Neural progenitor cell (in vitro differentiated cells): ENCODE measurements at regions not wholly inside any gene's neighbourhood (a gene's known extent, or its start where the extent isn't known, plus 50 kb on each side); places are given as distances from the start of the nearest gene placed in this dataset.

ENCODE experiments used
- DNase-seq: peaks from one replicate; pipeline ENCODE4 v3.0.0-alpha.2; 2016; ENCODE audit warnings: low spot score
- H2AFZ ChIP-seq: fragments of 200-600 bp; sonication (generic); replicated peaks from 2 replicates; pipeline ENCODE4 v1.6.1; 2016; ENCODE audit warnings: antibody characterized with exemption
- H3F3A ChIP-seq: fragments of 200-600 bp; sonication (generic); 2 replicates; pipeline ENCODE4 v1.6.1; 2016; ENCODE audit warnings: antibody characterized with exemption, low read depth
- H3K27ac ChIP-seq: fragments of 200-600 bp; sonication (generic); 2 replicates; pipeline ENCODE4 v1.5.1; 2016; ENCODE audit warnings: mild to moderate bottlenecking
- H3K27me3 ChIP-seq: fragments of 200-600 bp; sonication (generic); 2 replicates; pipeline ENCODE4 v1.6.1; 2016; ENCODE audit warnings: mild to moderate bottlenecking, moderate library complexity
- H3K36me3 ChIP-seq: fragments of 200-600 bp; sonication (generic); 2 replicates; pipeline ENCODE4 v1.5.1; 2016
- H3K4me1 ChIP-seq: fragments of 200-600 bp; sonication (generic); 2 replicates; pipeline ENCODE4 v1.6.1; 2016; ENCODE audit warnings: mixed run types
- H3K4me2 ChIP-seq: fragments of 200-600 bp; sonication (generic); 2 replicates; pipeline ENCODE4 v1.6.1; 2016
- H3K4me3 ChIP-seq: fragments of 200-600 bp; sonication (generic); 2 replicates; pipeline ENCODE4 v1.5.1; 2016
- H3K79me2 ChIP-seq: fragments of 200-600 bp; sonication (generic); 2 replicates; pipeline ENCODE4 v1.6.1; 2016; ENCODE audit warnings: low read depth
- H3K9ac ChIP-seq: fragments of 200-600 bp; sonication (generic); 2 replicates; pipeline ENCODE4 v1.6.1; 2016
- H3K9me3 ChIP-seq: fragments of 200-600 bp; sonication (generic); 2 replicates; pipeline ENCODE4 v1.5.1; 2016; ENCODE audit warnings: low read depth
- H4K20me1 ChIP-seq: fragments of 200-600 bp; sonication (generic); 2 replicates; pipeline ENCODE4 v1.6.1; 2016; ENCODE audit warnings: low read depth
- H3K27ac Mint-ChIP-seq: 3 replicates; pipeline ENCODE4 v1.8.0; 2021; ENCODE audit warnings: mixed read lengths
- H3K27me3 Mint-ChIP-seq: 2 replicates; pipeline ENCODE4 v1.8.0; 2022; ENCODE audit warnings: low read depth, mild to moderate bottlenecking, inconsistent platforms, moderate library complexity, mixed read lengths; ENCODE audit not compliant: insufficient read depth
- H3K36me3 Mint-ChIP-seq: 3 replicates; pipeline ENCODE4 v1.8.0; 2021; ENCODE audit warnings: mixed read lengths
- H3K4me1 Mint-ChIP-seq: 3 replicates; pipeline ENCODE4 v1.8.0; 2021; ENCODE audit warnings: mixed read lengths
- H3K4me3 Mint-ChIP-seq: 3 replicates; pipeline ENCODE4 v1.8.0; 2021; ENCODE audit warnings: mild to moderate bottlenecking, moderate library complexity, mixed read lengths
- H3K9me3 Mint-ChIP-seq: 3 replicates; pipeline ENCODE4 v1.8.0; 2020; ENCODE audit warnings: mixed read lengths
- CTCF ChIP-seq: fragments of 200-600 bp; sonication (generic); IDR thresholded peaks from 2 replicates; pipeline ENCODE4 v1.5.1; 2017; ENCODE audit warnings: antibody characterized with exemption, mild to moderate bottlenecking
- EZH2 ChIP-seq: fragments of 200-600 bp; sonication (generic); IDR thresholded peaks from 2 replicates; pipeline ENCODE4 v1.6.1; 2017; ENCODE audit warnings: antibody characterized with exemption, mild to moderate bottlenecking, moderate library complexity
- EZH2phosphoT487 ChIP-seq: fragments of 200-600 bp; sonication (generic); IDR thresholded peaks from 2 replicates; pipeline ENCODE4 v1.6.1; 2017; ENCODE audit warnings: antibody characterized with exemption

DNA sequence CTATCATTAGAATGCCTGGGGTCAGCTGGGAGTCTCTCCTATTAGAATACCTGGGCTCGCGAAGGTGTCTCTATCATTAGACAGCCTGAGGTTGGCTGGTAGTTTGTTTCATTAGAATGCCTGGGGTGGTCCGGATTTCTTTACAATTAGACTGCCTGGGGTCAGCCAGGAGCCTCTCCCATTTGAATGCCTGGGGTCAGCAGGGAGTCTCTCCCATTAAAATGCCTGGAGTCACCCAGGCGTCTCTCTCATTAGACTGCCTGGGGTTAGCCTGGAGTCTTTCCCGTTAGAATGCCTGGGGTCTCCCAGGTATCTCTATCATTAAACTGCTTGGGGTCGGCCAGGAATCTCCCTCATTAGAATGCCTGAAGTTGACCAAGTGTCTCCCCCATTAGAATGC lies 1458.3 kb downstream of the UQCRFS1 start:
- peaks cover 11% of the 10 kb centered on the region for H3K9me3 Mint-ChIP-seq
- H3K79me2 ChIP-seq: no peaks in the 10 kb centered on the region
- H2AFZ ChIP-seq: no peak overlapping the region
- no peak overlapping the region for H3K27ac ChIP-seq
- H3K9me3 ChIP-seq: no peaks in the 10 kb centered on the region
- peaks cover 3% of the 10 kb centered on the region for H3K27me3 Mint-ChIP-seq
- no peak overlapping the region for H3K9ac ChIP-seq
- H3F3A ChIP-seq: no peaks in the 10 kb centered on the region
- no peak overlapping the region for H3K4me2 ChIP-seq
- H3K36me3 ChIP-seq: no peaks in the 10 kb centered on the region
- peaks cover 13% of the 10 kb centered on the region for H3K4me1 ChIP-seq
- TF ChIP-seq EZH2phosphoT487 (no peak), CTCF (no peak), EZH2 (no peak)
- H3K4me3 ChIP-seq: no peak overlapping the region
- DNase-seq: no peak
- no peaks in the 10 kb centered on the region for H3K27me3 ChIP-seq
- H3K27ac Mint-ChIP-seq: no peak overlapping the region
- H3K36me3 Mint-ChIP-seq: peaks cover 4% of the 10 kb centered on the region
- peaks cover 9% of the 10 kb centered on the region for H3K4me1 Mint-ChIP-seq
- no peak overlapping the region for H3K4me3 Mint-ChIP-seq
- H4K20me1 ChIP-seq: no peaks in the 10 kb centered on the region

- peaks cover 3% of the 10 kb centered on the region for H3K27me3 Mint-ChIP-seq
- H3K36me3 Mint-ChIP-seq: peaks cover 2% of the 10 kb centered on the region
- H3K27ac Mint-ChIP-seq: no peak overlapping the region
- Histone ChIP-seq H3K9ac (no peak overlapping the region), H2AFZ (no peak overlapping the region), H3K79me2 (no peaks in the 10 kb centered on the region), H3K36me3 (no peaks in the 10 kb centered on the region), H3K4me3 (no peak overlapping the region), H3K4me1 (peaks cover 13% of the 10 kb centered on the region), H3K4me2 (no peak overlapping the region), H3F3A (no peaks in the 10 kb centered on the region), H3K27me3 (peaks cover 4% of the 10 kb centered on the region), H4K20me1 (no peaks in the 10 kb centered on the region), H3K9me3 (no peaks in the 10 kb centered on the region), H3K27ac (no peak overlapping the region)
- peaks cover 7% of the 10 kb centered on the region for H3K9me3 Mint-ChIP-seq
- H3K4me1 Mint-ChIP-seq: peaks cover 9% of the 10 kb centered on the region
- H3K4me3 Mint-ChIP-seq: no peak overlapping the region
- no peak for TF ChIP-seq EZH2
- TF ChIP-seq CTCF: no peak
- TF ChIP-seq EZH2phosphoT487: no peak
- DNase-seq: no peak
Observed at GRCh38 chr19:27753622-27754021, 1459.3 kb downstream of the UQCRFS1 start.

GRCh38 chr19:27752530-27753184 lies 1460.3 kb downstream of the UQCRFS1 start:
- H3K4me3 ChIP-seq: no peak overlapping the region
- H3K36me3 Mint-ChIP-seq: no peaks in the 10 kb centered on the region
- H4K20me1 ChIP-seq: no peaks in the 10 kb centered on the region
- no peak overlapping the region for H2AFZ ChIP-seq
- H3K36me3 ChIP-seq: no peaks in the 10 kb centered on the region
- H3K4me3 Mint-ChIP-seq: no peak overlapping the region
- H3K4me1 Mint-ChIP-seq: peaks cover 9% of the 10 kb centered on the region
- H3K27ac Mint-ChIP-seq: no peak overlapping the region
- no peak overlapping the region for H3K27ac ChIP-seq
- H3K79me2 ChIP-seq: no peaks in the 10 kb centered on the region
- H3K9me3 Mint-ChIP-seq: peaks cover 7% of the 10 kb centered on the region
- H3F3A ChIP-seq: no peaks in the 10 kb centered on the region
- H3K27me3 Mint-ChIP-seq: peaks cover 3% of the 10 kb centered on the region
- no peak overlapping the region for H3K9ac ChIP-seq
- TF ChIP-seq EZH2 (no peak), CTCF (no peak), EZH2phosphoT487 (no peak)
- DNase-seq: no peak
- peak overlapping the region; percentile 5 for H3K4me2 ChIP-seq
- no peaks in the 10 kb centered on the region for H3K9me3 ChIP-seq
- peaks cover 13% of the 10 kb centered on the region for H3K27me3 ChIP-seq
- H3K4me1 ChIP-seq: peaks cover 13% of the 10 kb centered on the region
